ENCODE measurements at regions not wholly inside any gene's neighbourhood (a gene's known extent, or its start where the extent isn't known, plus 50 kb on each side); places are given as distances from the start of the nearest gene placed in this dataset.
"Not testable (repeated sequence)": the region's sequence is repeated elsewhere in the genome, so short reads cannot be mapped to it uniquely, and the experiment has no call there.

GRCh38 chr4:126513596-126513995, 1119.2 kb upstream of the INTU start:
- Histone ChIP-seq H4K20me1 (ENCODE audit: insufficient read depth, low read length) (no peaks in the 10 kb centered on the region), H3K4me2 (ENCODE audit: low read length) (no peak overlapping the region), H3K27ac (ENCODE audit: low read length) (no peak overlapping the region), H3K4me3 (ENCODE audit: low read length) (no peak overlapping the region), H3K27me3 (ENCODE audit: low read depth, low read length) (no peaks in the 10 kb centered on the region), H3K36me3 (replicated peaks; ENCODE audit: low read depth, low read length) (no peaks in the 10 kb centered on the region), H3K79me2 (ENCODE audit: low read length) (no peaks in the 10 kb centered on the region), H3K4me1 (ENCODE audit: low read length) (no peaks in the 10 kb centered on the region), H2AFZ (ENCODE audit: low read depth, low read length) (no peak overlapping the region), H3K9me3 (ENCODE audit: insufficient read depth, low read length) (no peaks in the 10 kb centered on the region), H3K9ac (ENCODE audit: low read length) (no peak overlapping the region)
- TF ChIP-seq EZH2phosphoT487 (IDR thresholded peaks at IDR 0.05; ENCODE audit: low read depth) = no peak

- H3K36me3 ChIP-seq (replicated peaks; ENCODE audit: low read depth, low read length) = no peaks in the 10 kb centered on the region
- no peaks in the 10 kb centered on the region for H3K27me3 ChIP-seq (ENCODE audit: low read depth, low read length)
- H4K20me1 ChIP-seq (ENCODE audit: insufficient read depth, low read length) = no peaks in the 10 kb centered on the region
- H2AFZ ChIP-seq (ENCODE audit: low read depth, low read length) = no peak overlapping the region
- no peaks in the 10 kb centered on the region for H3K9me3 ChIP-seq (ENCODE audit: insufficient read depth, low read length)
- no peak overlapping the region for H3K4me2 ChIP-seq (ENCODE audit: low read length)
- H3K4me1 ChIP-seq (ENCODE audit: low read length) = no peaks in the 10 kb centered on the region
- H3K9ac ChIP-seq (ENCODE audit: low read length) = no peak overlapping the region
- H3K27ac ChIP-seq (ENCODE audit: low read length) = no peak overlapping the region
- no peak overlapping the region for H3K4me3 ChIP-seq (ENCODE audit: low read length)
- H3K79me2 ChIP-seq (ENCODE audit: low read length) = no peaks in the 10 kb centered on the region
- no peak for TF ChIP-seq CTCF (IDR thresholded peaks at IDR 0.05; ENCODE audit: low read depth, low read length)
- TF ChIP-seq EZH2phosphoT487 (IDR thresholded peaks at IDR 0.05; ENCODE audit: low read depth) = no peak
Observed at GRCh38 chr4:126520731-126521130, 1112.0 kb upstream of the INTU start.

GRCh38 chr4:126525400-126525799, 1107.4 kb upstream of the INTU start:
- not testable (repeated sequence) for H2AFZ ChIP-seq (ENCODE audit: low read depth, low read length); H3K4me2 ChIP-seq (ENCODE audit: low read length); H3K27me3 ChIP-seq (ENCODE audit: low read depth, low read length); H3K27ac ChIP-seq (ENCODE audit: low read length); H4K20me1 ChIP-seq (ENCODE audit: insufficient read depth, low read length); H3K9me3 ChIP-seq (ENCODE audit: insufficient read depth, low read length); H3K79me2 ChIP-seq (ENCODE audit: low read length); H3K4me1 ChIP-seq (ENCODE audit: low read length); H3K9ac ChIP-seq (ENCODE audit: low read length); H3K36me3 ChIP-seq (replicated peaks; ENCODE audit: low read depth, low read length); H3K4me3 ChIP-seq (ENCODE audit: low read length)

GRCh38 chr4:126526335-126526734, 1106.4 kb upstream of the INTU start:
- Histone ChIP-seq H3K9me3 (ENCODE audit: insufficient read depth, low read length) (no peaks in the 10 kb centered on the region), H3K9ac (ENCODE audit: low read length) (no peak overlapping the region), H3K4me2 (ENCODE audit: low read length) (no peak overlapping the region), H4K20me1 (ENCODE audit: insufficient read depth, low read length) (no peaks in the 10 kb centered on the region), H3K36me3 (replicated peaks; ENCODE audit: low read depth, low read length) (no peaks in the 10 kb centered on the region), H3K79me2 (ENCODE audit: low read length) (no peaks in the 10 kb centered on the region), H3K27ac (ENCODE audit: low read length) (no peak overlapping the region), H3K4me1 (ENCODE audit: low read length) (no peaks in the 10 kb centered on the region), H3K27me3 (ENCODE audit: low read depth, low read length) (no peaks in the 10 kb centered on the region), H3K4me3 (ENCODE audit: low read length) (no peak overlapping the region), H2AFZ (ENCODE audit: low read depth, low read length) (no peak overlapping the region)
- TF ChIP-seq EZH2phosphoT487 (IDR thresholded peaks at IDR 0.05; ENCODE audit: low read depth) (no peak), CTCF (IDR thresholded peaks at IDR 0.05; ENCODE audit: low read depth, low read length) (no peak)

GRCh38 chr4:126529997-126530396, 1102.8 kb upstream of the INTU start:
- Histone ChIP-seq H3K4me3 (ENCODE audit: low read length) (no peak overlapping the region), H3K36me3 (replicated peaks; ENCODE audit: low read depth, low read length) (no peaks in the 10 kb centered on the region), H3K27me3 (ENCODE audit: low read depth, low read length) (no peaks in the 10 kb centered on the region), H3K9ac (ENCODE audit: low read length) (no peak overlapping the region), H4K20me1 (ENCODE audit: insufficient read depth, low read length) (no peaks in the 10 kb centered on the region), H3K4me2 (ENCODE audit: low read length) (no peak overlapping the region), H3K27ac (ENCODE audit: low read length) (no peak overlapping the region), H2AFZ (ENCODE audit: low read depth, low read length) (no peak overlapping the region), H3K4me1 (ENCODE audit: low read length) (no peaks in the 10 kb centered on the region), H3K79me2 (ENCODE audit: low read length) (no peaks in the 10 kb centered on the region), H3K9me3 (ENCODE audit: insufficient read depth, low read length) (no peaks in the 10 kb centered on the region)
- TF ChIP-seq CTCF (IDR thresholded peaks at IDR 0.05; ENCODE audit: low read depth, low read length) (no peak), EZH2phosphoT487 (IDR thresholded peaks at IDR 0.05; ENCODE audit: low read depth) (no peak)
